Caco-2 (cell line): ENCODE measurements at regions not wholly inside any gene's neighbourhood (a gene's known extent, or its start where the extent isn't known, plus 50 kb on each side); places are given as distances from the start of the nearest gene placed in this dataset.

Experiments
- BruUV-seq: library from RNA; stranded (reverse); fragments of 400-500 nt; replicated peaks from 2 replicates; lab custom pipeline; 2021; lab: Mats Ljungman, UMichigan
- CTCF ChIA-PET: fragments of 300-600 bp; sonication (Branson Sonifier 250); formaldehyde crosslinking; loops from one replicate; lab custom pipeline; 2022; ENCODE audit warnings: antibody characterized with exemption; lab: Charles Lee
- POLR2A ChIA-PET: fragments of 300-600 bp; sonication (Branson Sonifier 250); formaldehyde crosslinking; loops from one replicate; lab custom pipeline; 2022; ENCODE audit warnings: antibody characterized with exemption; lab: Charles Lee
- DNase-seq, 2 experiments: peaks; one replicate each; pipeline versions ENCODE4 v3.0.0 to v3.0.0-alpha.2; 2020 to 2022
- H3K27me3 ChIP-seq: replicated peaks from 2 replicates; pipeline ENCODE4 v1.6.0; 2011; ENCODE audit warnings: low read length; ENCODE audit not compliant: control insufficient read depth, insufficient read depth
- H3K36me3 ChIP-seq: 2 replicates; pipeline ENCODE4 v1.5.1; 2011; ENCODE audit warnings: low read length; ENCODE audit not compliant: control insufficient read depth, insufficient read depth
- H3K4me1 ChIP-seq: fragments of 250-450 bp; sonication (Bioruptor Pico); 2 replicates; pipeline ENCODE4 v1.5.1; 2020; ENCODE audit warnings: mild to moderate bottlenecking
- H3K4me3 ChIP-seq: 2 replicates; pipeline ENCODE4 v1.5.1; 2011; ENCODE audit warnings: low read depth, mild to moderate bottlenecking, control low read depth, low read length
- H3K9me3 ChIP-seq: fragments of 250-450 bp; sonication (Bioruptor Pico); 2 replicates; pipeline ENCODE4 v1.5.1; 2020; ENCODE audit warnings: mild to moderate bottlenecking, moderate library complexity
- H3K27ac Mint-ChIP-seq: one replicate; pipeline ENCODE4 v1.8.0; 2022; ENCODE audit warnings: mixed read lengths; ENCODE audit not compliant: unreplicated experiment
- H3K27me3 Mint-ChIP-seq: one replicate; pipeline ENCODE4 v1.8.0; 2022; ENCODE audit warnings: mixed read lengths; ENCODE audit not compliant: insufficient read depth, unreplicated experiment
- H3K36me3 Mint-ChIP-seq: one replicate; pipeline ENCODE4 v1.8.0; 2022; ENCODE audit warnings: mild to moderate bottlenecking, mixed read lengths; ENCODE audit not compliant: insufficient read depth, unreplicated experiment
- H3K4me1 Mint-ChIP-seq: one replicate; pipeline ENCODE4 v1.8.0; 2022; ENCODE audit warnings: low read depth, mixed read lengths; ENCODE audit not compliant: unreplicated experiment
- H3K4me3 Mint-ChIP-seq: one replicate; pipeline ENCODE4 v1.8.0; 2022; ENCODE audit warnings: mild to moderate bottlenecking, moderate library complexity, mixed read lengths; ENCODE audit not compliant: unreplicated experiment
- H3K9me3 Mint-ChIP-seq: one replicate; pipeline ENCODE4 v1.8.0; 2022; ENCODE audit warnings: mixed read lengths; ENCODE audit not compliant: unreplicated experiment
- CTCF ChIP-seq, 2 experiments: fragments of 200-600 bp in 1 of 2; IDR thresholded peaks; 1 replicate in 1 of 2; 2 replicates in 1 of 2; pipeline versions ENCODE4 v1.5.1 to v1.8.0; 2011 to 2022; ENCODE audit warnings: antibody characterized with exemption in 1 of 2, control low read depth in 1 of 2, inconsistent platforms in 1 of 2, low read depth in 1 of 2, low read length in 1 of 2, mild to moderate bottlenecking in 1 of 2, moderate library complexity in 1 of 2; ENCODE audit not compliant: insufficient read depth in 1 of 2, severe bottlenecking in 1 of 2, unreplicated experiment in 1 of 2
- intact Hi-C: fragments of 100-400 bp; cut with micrococcal nuclease; formaldehyde crosslinking; loops from one replicate; pipeline ENCODE4 v1.10.0; 2022; ENCODE audit not compliant: unreplicated experiment

- BruUV-seq: no TSS peak
- no peak for TF ChIP-seq CTCF (IDR thresholded peaks at IDR 0.05; ENCODE audit: insufficient read depth in 1 of 2, low read depth in 1 of 2, low read length in 1 of 2, severe bottlenecking in 1 of 2, unreplicated experiment in 1 of 2)
- Mint-ChIP-seq H3K36me3 (no peaks in the 10 kb centered on the region), H3K9me3 (no peaks in the 10 kb centered on the region), H3K27me3 (no peaks in the 10 kb centered on the region), H3K4me3 (no peak overlapping the region), H3K27ac (no peak overlapping the region), H3K4me1 (no peaks in the 10 kb centered on the region)
- CTCF ChIA-PET: no interaction called here
- Histone ChIP-seq H3K4me1 (no peaks in the 10 kb centered on the region), H3K27me3 (no peaks in the 10 kb centered on the region), H3K4me3 (no peak overlapping the region), H3K36me3 (no peaks in the 10 kb centered on the region), H3K9me3 (no peaks in the 10 kb centered on the region)
- POLR2A ChIA-PET: no interaction called here
- no peak for DNase-seq
- intact Hi-C loops: no loop called here
Observed at GRCh38 chr10:130869179-130869841, 442.2 kb downstream of the TCERG1L start.

DNA sequence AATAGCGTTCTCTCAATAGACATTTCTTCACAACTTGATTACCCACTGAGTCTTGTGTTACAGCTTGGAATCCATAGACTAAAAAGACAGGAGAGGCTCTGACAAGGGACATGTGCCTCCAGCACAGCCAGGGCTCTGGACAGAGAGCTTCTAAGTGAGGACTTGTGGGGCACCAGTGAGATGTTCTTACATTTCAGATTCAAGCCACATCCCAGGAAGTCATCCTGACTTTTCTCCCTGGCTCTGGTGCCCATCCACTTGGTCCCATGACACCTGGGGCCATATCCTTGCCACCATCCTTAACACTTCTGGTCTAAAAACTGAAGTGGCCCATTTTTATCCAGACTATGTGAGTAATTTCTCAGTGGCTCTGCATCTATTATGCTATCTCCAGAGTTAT, 440.1 kb downstream of the TCERG1L start:
- Mint-ChIP-seq H3K36me3 (no peaks in the 10 kb centered on the region), H3K9me3 (no peaks in the 10 kb centered on the region), H3K27ac (no peak overlapping the region), H3K4me1 (no peaks in the 10 kb centered on the region), H3K4me3 (no peak overlapping the region), H3K27me3 (no peaks in the 10 kb centered on the region)
- POLR2A ChIA-PET: no interaction called here
- intact Hi-C loops: no loop called here
- no peak for TF ChIP-seq CTCF (IDR thresholded peaks at IDR 0.05; ENCODE audit: insufficient read depth in 1 of 2, low read depth in 1 of 2, low read length in 1 of 2, severe bottlenecking in 1 of 2, unreplicated experiment in 1 of 2)
- BruUV-seq: no TSS peak
- CTCF ChIA-PET: no interaction called here
- no peak overlapping the region for H3K4me3 ChIP-seq
- DNase-seq: no peak
- no peaks in the 10 kb centered on the region for H3K27me3 ChIP-seq
- no peaks in the 10 kb centered on the region for H3K9me3 ChIP-seq
- H3K36me3 ChIP-seq: no peaks in the 10 kb centered on the region
- H3K4me1 ChIP-seq: no peaks in the 10 kb centered on the region

DNA sequence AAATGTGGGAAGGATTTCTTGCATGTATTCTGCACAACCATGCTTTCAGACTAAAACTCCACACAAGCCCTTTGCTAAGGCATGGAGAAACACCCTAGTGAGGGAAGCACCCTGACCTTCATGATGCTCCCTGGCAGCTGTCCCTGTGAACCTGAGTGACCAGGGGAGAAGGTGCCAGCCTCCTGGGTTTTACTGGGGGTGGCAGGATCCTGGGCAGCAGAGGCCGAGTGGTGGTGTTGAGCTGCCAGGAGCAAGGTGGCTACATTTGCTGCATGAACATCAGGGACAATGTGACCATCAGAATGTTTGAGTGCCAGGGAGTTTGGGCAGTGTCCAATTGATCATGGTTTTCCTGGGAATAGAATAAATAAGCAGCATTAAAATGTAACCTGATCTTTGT, 437.9 kb downstream of the TCERG1L start:
- H3K9me3 ChIP-seq: no peaks in the 10 kb centered on the region
- ChIA-PET POLR2A (no interaction called here), CTCF (no interaction called here)
- BruUV-seq: no TSS peak
- no peaks in the 10 kb centered on the region for H3K36me3 ChIP-seq
- Mint-ChIP-seq H3K27me3 (peaks cover 2% of the 10 kb centered on the region), H3K9me3 (no peaks in the 10 kb centered on the region), H3K4me1 (no peaks in the 10 kb centered on the region), H3K36me3 (no peaks in the 10 kb centered on the region), H3K27ac (no peak overlapping the region), H3K4me3 (no peak overlapping the region)
- no peaks in the 10 kb centered on the region for H3K27me3 ChIP-seq
- DNase-seq: no peak
- TF ChIP-seq CTCF (IDR thresholded peaks at IDR 0.05; ENCODE audit: insufficient read depth in 1 of 2, low read depth in 1 of 2, low read length in 1 of 2, severe bottlenecking in 1 of 2, unreplicated experiment in 1 of 2): no peak
- no peak overlapping the region for H3K4me3 ChIP-seq
- intact Hi-C loops: no loop called here
- H3K4me1 ChIP-seq: no peaks in the 10 kb centered on the region
